Suppressor macrophage (primary cell): ENCODE measurements at regions not wholly inside any gene's neighbourhood (a gene's known extent, or its start where the extent isn't known, plus 50 kb on each side); places are given as distances from the start of the nearest gene placed in this dataset.
A peak's percentile ranks its signal among the peaks of the same experiment; 100 is the strongest.

Experiments used
- DNase-seq, 4 experiments: peaks; one replicate each; pipeline ENCODE4 v3.0.0-alpha.2; 2020 to 2022

DNA sequence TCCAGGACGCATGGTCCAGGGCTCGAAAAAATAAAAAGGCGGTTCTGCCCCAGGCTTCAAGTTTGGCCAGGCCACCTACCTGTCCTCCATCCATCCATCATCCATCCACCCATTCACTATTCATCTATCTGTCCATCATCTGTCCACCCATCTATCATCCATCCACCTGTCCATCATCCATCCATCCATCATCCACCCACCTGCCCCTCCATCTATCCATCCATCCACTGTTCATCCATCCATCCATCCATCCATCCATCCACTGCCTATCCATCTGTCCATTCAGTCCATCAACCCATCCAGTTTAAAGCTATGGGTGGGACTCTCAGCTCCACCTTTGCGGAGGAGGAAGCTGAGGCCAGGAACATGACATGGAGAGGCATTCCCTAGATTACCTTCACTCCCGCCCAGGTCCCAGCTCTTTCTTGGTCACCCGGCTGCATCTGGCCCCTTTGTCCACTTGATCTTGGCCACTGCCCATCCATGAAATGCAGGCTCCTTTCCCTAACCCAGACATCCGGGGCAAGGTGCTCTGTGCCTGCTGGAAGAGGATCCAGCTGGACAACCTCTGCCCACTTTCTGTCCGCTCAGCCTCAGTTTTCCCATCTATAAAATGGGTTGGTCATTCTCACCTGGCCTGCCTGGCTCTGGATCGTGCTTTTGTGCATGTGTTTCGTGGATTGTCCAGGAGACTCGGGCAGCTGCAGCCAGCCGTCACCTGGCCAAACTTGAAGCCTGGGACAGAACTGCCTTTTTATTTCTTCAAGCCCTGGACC, 236.0 kb upstream of the CIBAR2 start:
- no peak for DNase-seq

DNA sequence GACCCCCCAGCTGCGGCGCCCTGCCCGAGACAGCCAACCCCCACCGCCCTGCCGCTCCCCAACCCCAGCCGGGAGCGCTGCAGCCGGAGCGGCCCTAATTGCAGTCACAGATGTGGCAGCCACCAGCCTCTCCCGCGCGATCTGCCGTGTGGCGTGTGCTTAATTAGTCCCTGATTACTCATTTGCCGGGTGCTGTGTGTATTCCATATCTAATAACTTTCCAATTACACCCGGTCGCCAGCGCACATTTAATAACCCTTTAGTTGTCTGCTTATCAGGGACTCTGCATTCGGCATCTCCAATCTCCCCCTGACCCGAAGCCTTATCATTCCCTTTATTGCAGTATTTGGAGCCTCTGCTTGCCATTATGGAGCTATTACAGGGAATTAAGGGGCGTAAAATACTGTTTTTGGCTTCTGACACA, 236.7 kb upstream of the CIBAR2 start:
- DNase-seq, result no peak

DNA sequence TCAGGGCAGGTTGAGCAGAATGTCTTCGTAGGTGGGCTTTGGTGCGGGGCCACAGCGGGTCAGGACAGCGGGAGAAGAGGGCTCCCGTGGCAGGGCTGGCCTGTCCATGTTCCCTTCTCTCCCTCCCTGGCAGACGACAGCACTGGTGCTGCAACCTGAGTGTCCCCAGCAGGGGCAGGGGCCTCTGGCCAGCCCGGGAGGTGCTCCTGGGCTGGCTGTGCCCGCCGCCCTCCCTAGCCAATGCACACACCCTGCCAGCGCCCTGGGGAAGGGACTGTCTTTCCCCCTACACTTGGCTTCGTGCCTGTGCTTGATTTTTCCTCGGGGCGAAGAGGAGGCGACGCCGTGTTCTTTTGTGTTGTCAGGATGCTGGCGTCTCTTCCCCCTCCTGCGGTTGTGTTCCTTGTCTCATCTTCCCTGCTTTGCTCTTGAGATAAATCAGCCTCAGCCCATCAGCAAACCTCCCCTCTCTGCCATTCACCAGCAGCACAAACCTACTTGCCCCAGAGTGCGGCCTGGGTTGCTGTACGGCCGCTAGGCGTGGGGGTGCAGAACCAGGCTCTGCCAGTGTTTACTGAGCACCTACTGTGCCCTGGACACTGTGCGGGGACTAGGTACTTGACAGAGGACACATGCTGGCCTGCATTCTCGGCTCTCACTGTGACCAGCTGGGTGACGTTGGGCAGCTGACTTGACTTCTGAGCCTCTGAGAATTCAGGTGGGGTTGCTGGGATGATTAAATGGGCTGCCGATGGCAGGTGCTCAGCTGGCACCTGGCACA, 237.3 kb upstream of the CIBAR2 start:
- no peak for DNase-seq

DNA sequence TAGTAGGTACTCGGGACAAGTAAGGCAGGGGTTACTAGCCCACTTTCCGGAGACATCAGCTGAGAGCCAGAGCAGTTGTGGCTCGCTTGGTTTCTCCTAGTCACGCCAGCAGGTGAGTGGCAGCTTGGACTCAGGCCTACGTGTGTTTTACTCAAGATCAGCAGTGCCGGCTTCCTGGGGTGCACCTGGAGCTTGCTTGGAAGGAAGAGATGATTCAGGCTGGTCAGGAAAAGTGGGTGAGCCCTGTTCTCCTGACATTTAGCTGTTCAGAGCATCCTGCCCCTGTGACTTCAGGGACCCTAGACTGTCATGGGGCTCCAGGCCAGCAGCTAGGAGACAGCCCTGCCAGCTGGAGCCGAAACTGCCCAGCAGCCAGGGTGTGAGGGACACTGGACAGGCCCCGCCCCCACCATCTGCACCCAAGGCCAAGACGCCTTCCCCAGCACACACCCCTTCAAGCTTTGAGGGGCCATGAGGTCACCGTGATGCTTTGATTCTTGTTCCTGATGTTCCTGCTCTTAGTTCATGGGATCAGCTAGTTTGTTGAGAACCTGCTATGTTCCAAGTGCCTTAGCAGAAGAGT, 238.0 kb upstream of the CIBAR2 start:
- DNase-seq, result no peak

DNA sequence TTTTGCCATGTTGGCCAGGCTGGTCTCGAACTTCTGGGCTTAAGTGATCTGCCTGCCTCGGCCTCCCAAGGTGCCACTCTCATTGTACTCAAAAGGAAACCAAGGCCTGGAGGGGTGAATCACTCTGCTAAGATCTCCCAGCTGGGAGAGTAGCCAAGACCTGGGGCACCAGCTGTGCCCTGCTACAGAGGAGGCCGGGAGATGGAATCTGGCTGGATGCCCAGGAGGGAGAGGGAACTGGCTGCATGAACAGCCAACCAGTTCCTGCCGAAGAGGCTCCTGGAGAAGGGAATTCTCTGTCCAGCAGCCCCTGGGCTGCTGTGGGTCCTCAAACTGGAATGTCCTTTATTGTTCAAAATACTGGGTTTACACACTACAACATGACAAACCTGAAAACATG, 238.7 kb upstream of the CIBAR2 start:
- peak; percentile 11 to 59 (median 32) for DNase-seq

DNA sequence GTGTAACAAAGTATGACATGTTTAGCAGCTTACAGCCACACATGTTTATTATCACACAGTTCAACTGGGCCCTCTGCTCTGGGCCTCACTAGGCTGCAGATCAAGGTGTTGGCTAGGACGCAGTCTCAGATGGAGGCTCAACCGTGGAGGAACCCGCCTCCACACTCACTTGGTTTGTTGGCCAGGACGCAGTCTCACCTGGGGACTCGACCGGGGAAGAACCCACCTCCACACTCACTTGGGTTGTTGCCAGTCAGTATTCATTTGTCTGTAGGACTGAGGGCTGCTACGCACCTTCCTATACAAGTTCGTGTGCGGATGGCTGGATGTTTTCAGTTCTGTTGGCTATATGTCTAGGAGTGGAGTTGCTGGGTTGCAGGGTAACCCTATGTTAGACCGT, 240.7 kb upstream of the CIBAR2 start:
- no peak for DNase-seq

DNA sequence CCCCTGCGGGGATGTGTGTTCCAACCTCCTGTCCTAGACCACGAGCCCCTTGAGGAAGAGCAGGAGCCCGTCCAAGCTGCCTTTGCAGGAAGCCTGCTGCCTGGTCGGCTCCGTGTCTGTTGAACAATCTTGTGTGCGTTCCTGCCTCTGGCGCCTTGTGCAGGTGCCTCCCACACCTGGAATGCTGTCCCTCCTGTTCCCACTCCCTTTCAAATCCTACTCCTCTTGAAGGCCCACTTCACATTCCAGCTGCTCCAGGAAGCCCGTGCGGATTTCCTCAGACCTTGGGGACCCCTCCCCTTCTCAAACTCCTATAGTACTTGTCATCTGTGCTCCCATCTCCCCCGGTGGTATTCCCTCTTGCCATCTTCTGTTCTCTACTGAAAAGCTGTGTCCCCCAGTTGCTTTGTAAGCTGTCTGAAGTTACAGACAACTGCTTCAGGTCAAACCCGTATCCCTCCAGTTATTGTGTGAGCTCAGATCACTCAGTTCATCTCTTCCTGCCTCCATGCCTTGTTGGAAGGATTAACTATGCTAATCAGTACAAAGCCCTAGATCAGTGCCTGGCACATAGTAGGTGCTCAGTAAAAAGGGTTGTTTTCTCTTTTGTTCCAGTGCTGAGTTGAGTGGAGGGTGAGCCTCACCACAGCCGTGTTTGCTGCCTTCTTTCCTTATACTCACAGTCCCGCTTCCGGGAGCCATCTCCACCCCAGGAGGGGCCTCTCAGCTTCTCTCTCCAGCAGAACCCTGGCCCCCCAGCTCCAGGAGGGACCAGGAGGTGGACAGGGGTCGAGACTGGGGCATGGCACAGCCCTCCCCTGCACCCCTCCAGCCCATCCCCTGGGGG, 241.8 kb upstream of the CIBAR2 start:
- no peak for DNase-seq

DNA sequence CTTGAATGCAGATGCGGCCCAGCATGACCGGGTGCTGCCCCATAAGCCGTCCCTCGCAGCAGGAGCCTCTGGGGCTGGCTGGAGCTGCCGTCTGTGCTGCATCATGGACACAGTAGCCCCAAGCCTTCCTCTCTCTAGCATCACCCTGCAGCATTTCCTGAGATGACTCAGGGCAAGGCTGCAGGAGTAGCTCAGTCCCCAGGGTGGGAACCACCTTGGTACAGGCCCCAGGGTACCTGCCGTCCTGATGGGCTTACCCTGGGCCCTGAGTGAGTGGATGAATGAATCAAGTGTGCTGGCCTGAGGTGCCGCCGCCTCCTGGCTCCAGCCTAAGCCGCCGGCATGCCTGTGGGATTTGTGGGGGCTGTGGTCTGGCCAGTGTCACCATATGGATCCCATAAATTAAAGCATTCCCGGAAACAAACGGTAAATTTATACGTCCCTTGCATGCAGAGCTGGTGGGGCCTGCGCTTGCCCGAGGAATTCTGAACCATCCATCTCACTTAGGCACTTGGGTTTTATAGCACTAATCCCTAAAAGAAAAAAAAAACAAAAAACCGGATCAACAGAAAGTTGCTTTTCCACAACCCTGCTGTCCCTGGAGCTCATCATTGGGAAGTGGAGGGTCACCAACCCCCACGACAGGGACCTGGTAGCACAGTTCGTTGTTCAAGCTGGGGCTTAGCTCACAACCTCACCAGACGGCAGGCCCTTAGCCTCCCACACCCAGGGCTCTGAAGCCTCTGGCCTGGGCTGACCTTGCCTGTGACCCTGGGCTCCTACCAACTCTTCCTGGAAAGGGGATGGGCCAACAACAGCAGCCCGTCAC, 242.6 kb upstream of the CIBAR2 start:
- DNase-seq, result no peak

DNA sequence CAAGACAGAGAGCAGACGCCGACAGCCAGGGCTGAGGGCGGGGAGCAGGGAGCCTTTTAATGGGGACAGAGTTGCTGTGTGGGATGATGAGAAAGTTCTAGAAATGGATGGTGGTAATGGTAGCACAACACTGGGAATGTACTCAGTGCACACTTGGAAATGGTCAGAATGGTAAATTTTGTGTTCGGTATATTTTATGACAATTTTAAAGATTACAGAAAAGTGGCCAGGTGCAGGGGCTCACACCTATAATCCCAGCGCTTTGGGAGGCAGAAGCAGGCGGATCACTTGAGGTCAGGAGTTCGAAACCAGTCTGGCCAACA, 243.2 kb upstream of the CIBAR2 start:
- DNase-seq, result no peak

DNA sequence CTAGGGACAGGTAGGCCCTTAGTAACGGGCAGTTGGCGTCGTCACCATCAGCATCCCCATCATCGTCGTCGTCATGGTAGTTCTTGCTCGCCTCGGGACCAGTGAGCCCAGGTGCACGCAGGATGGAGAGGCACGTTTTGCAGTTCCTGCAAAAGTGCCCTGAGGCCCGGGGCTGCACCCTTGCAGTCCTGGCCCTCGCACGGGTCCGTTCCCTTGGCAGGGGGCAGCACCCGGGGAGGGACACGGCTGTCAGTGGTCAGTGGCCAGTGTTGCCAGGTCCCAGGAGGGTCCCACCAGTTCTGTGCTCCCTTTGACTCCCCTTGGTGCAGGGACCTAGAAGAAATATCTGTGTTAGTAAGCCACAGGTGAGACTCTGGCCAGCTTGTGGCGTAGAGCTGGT, 243.9 kb upstream of the CIBAR2 start:
- DNase-seq, result no peak

DNA sequence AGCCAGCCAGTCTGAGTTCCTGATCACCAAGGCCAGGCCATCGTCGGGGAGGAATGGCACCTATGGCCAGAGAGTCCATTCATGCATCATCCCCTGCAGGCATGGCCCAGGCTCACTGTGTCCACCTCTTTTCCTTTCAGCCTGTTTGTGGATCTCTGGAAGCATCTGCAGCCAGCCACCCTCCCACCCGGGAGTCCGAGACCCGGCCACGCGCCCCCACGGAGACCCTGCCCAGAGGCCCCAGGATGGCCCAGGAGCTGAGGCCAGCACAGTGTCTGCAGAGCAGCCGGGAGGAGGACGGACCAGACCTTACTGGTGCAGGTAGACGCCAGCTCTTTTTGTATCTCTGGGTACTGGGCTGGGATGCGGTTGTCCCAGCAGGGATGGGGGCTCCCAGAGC, 245.1 kb upstream of the CIBAR2 start:
- no peak for DNase-seq

DNA sequence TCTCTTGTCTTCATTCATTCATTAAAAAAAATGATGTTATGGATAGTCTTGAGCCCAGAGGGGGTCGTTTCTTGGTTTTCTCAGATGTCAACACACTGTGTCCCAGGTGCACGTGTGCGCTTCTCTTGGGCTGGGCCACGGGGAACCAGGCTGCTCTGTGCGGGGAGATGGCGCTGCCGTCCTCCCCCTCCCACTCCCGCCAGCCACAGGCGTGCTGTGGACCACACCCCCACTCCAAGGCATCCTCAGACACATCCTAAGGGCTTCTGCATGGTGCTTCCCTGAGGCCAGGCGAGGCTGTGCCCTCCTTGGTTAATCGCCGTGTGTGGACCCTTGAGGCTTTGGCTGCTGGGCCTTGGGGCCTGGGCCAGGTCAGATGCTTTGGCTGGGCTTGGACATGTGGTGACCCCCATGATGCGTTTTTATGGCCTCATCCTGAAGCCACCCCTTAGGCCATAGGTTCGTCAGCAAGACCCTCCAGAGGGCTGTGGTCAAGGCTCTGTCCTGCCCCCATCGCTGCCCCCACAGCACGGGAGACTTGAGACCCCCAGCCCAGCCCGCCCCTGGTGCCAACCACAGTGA, 245.7 kb upstream of the CIBAR2 start:
- DNase-seq, result no peak

DNA sequence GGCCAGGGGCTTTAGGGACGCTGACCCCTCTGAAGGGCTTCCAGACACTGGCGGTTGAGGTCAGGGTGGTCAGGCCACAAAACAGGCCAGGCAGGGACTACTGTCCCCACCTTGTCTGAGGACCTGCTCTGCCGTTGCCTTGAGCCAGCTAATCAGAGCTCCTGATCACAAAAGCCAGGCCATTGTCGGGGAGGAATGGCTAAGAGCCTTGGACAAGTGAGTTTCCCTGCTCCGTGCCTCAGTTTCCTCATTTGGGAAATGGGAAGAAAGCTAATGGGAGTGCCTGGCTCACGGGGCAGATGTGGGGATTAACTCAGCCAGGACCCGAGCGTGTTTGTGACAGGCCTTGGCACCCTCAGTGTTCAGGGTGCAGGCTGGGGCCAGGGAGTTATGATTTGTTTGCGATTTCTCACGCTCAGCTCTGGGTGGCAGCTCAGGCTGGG, 246.5 kb upstream of the CIBAR2 start:
- no peak for DNase-seq

DNA sequence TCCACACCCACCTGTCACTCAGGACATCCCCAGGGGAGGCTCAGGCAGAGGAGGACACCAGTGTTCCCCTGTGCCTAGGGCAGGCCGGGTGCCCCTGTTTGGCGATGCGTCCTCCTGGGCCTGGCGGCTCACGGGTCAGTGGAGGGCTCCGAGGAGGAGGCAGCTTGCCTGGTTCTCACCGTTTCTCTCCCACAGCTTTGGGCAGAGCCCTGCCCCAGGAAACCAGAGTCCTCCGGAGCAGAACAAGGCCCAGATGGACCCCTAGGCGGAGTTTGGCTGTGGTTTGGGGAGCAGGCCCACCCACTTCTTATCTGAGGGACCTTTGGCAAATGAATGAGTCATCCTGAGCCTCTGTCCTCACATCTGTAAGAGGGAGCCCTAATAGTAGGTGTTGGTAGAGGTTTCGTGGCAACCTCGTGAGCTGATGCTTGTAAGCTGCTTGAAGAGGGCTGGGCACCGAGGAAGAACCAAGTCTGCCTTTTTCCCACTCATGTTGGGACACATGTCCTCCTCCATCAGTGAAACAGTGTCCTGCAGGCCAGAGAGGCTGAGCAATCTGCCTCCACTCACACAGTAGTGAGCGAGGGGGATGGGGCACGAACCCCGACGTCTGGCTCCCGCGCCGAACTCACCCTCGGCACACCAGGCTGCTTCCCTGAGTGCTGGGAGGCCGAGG, 247.0 kb upstream of the CIBAR2 start:
- no peak for DNase-seq

DNA sequence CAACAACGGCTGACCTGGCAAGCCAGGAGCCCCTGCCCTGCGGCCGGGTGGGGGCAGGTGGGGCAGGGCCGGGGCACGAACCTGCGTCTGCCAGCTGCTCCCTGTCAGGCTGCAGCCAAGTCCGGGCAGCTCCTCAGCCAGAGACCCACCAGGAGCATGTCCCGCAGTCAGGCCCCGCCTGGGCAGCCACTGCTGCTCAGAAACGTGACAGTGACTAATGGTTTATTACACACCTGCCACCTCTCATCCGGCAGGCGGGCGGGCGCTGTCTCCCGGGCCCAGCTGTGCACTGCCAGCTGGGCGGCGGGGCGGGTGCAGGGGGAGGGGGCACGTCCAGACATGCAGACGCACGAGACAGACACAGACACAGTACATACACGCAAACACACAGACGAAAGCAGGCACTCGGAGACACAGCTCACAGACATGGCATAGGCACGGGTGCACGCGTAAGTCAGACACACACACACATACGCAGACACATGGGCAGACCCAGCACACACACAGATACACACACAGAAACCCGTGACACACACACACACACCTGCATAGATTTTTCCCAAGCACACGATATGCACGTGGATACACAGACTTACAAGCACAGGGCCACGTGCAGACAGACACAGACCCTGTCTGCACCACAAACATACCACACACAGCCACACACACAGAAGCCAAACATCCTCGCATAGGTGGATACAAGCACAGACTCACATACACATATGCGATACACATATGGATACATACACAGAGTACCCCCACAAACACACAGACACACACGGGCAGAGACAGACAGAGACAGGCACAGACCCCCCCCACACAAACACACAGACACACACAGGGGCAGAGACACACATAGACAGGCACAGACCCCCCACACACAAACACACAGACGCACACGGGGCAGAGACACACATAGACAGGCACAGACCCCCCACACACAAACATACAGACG, 248.3 kb upstream of the CIBAR2 start:
- DNase-seq, result no peak

DNA sequence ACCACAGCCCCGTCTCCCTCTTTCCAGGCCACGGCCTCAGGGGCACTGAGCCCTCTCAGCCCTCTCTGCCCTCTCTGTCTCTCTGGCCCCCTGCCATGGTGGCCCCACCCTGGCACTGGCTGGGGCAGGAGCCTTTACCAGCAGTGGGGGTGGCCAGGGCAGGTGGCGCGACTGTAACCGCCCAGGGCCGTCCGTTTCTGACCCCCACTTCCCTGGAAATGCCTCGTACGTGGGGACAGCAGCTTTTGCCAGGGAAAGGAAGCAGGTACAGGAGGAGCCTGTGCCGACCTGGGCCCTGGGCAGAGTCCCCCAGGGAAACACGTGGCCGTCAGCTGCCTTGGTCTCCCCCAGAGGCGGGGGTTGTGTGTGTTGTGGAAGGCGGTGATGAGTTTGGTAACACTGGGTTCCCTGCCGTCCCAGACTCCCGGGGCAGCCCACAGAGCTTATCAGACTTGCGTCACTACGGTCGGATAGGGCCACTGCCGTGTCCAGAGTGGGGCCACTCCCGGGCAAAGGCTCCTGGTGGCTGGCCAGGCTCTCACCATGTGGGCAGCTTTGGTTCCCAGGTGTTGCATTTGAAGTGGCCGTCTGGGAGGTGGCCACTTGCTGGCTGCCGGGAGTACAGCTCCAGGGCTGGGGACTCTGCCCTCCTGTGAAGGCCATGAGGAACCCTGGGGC, 249.3 kb upstream of the CIBAR2 start:
- DNase-seq, result no peak

DNA sequence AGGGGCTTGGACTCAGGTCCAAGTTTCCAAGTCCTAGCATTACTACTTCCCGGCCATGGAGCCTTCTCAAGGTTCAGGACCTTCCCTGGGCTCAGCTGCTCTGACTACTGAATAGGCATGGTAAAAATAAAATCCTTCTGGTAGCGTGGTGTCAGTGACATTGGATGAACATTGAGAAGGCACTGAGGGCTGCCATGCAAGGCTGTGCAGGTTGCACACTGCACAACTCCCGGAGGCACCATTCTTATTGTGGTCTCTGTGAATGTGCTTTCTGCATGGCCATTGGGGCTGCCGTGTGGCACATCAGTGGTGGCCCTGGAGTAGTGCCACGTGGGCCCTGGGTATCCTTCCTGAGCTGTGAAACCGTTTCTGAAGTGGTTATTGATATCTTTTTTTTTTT, 250.2 kb upstream of the CIBAR2 start:
- DNase-seq, result no peak

DNA sequence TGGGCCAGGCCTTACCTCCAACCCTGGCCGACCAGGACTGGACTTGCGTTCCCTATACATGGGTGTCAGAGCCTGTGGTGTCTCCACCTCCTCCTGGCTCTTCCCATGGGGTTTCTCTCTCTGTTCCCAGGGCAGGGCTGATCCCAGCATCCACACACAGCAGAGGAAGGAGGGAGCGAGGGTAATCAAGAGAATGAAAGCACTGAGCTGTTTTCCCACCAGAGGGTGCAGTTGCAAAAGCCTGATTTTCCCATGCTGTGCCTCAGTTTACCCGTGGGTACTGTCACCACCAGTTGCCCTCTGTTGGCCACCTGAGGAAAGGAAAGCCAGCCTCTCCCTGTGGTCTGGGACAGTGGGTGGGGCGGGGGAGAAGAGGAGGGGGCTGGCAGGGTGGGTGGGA, 249.7 kb upstream of the GSE1 start:
- no peak for DNase-seq

DNA sequence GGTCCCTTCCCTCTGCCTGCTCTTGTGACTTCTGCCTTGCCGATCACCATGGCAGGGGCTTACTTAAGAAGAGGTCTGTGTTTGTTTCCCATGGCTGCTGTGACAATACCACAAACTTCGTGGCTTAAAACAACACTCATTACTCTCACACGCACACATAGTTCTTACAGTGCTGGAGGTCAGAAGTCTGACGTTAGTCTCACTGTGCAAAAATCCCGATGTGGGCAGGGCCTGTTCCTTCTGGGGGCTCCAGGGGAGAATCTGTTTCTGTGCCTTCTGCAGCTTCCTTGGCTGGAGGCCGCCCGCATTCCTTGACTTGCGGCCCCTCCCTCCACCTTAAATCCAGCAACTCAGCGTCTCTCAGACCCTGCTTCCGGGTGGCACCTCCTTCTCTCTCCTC, 249.2 kb upstream of the GSE1 start:
- DNase-seq, result no peak
